GM12874 (cell line): ENCODE measurements at regions not wholly inside any gene's neighbourhood (a gene's known extent, or its start where the extent isn't known, plus 50 kb on each side); places are given as distances from the start of the nearest gene placed in this dataset.

Experiments
- CTCF ChIP-seq: IDR thresholded peaks from 2 replicates; pipeline ENCODE4 v1.5.1; 2011; ENCODE audit warnings: low read depth, mild to moderate bottlenecking, control low read depth, low read length, moderate library complexity; ENCODE audit not compliant: insufficient read depth

- no peak for TF ChIP-seq CTCF
Observed at GRCh38 chr7:153564391-153564790, 487.8 kb upstream of the DPP6 start.

- no peak for TF ChIP-seq CTCF
Observed at GRCh38 chr7:153566324-153566723, 485.9 kb upstream of the DPP6 start.

GRCh38 chr7:153567426-153567825, 484.8 kb upstream of the DPP6 start:
- no peak for TF ChIP-seq CTCF

- no peak for TF ChIP-seq CTCF
Observed at GRCh38 chr7:153576096-153576495, 476.1 kb upstream of the DPP6 start.

GRCh38 chr7:153581419-153581818, 470.8 kb upstream of the DPP6 start:
- no peak for TF ChIP-seq CTCF

GRCh38 chr7:153584132-153584531, 468.1 kb upstream of the DPP6 start:
- TF ChIP-seq CTCF = no peak

- no peak for TF ChIP-seq CTCF
Observed at GRCh38 chr7:153588586-153588985, 463.6 kb upstream of the DPP6 start.

- no peak for TF ChIP-seq CTCF
Observed at GRCh38 chr7:153590136-153590535, 462.1 kb upstream of the DPP6 start.
